ENCODE measurements at regions not wholly inside any gene's neighbourhood (a gene's known extent, or its start where the extent isn't known, plus 50 kb on each side); places are given as distances from the start of the nearest gene placed in this dataset.
"Not testable (repeated sequence)": the region's sequence is repeated elsewhere in the genome, so short reads cannot be mapped to it uniquely, and the experiment has no call there.

GRCh38 chr9:15369238-15369637 lies 53.4 kb upstream of the SNAPC3 start:
- H3K27me3 ChIP-seq = no peaks in the 10 kb centered on the region
- DNase-seq = no peak
- peaks cover 0 to 10% (median 7%) of the 10 kb centered on the region in 4 donors for H3K4me1 ChIP-seq
- intact Hi-C loops (cut with DNase I) = no loop called here
- no peaks in the 10 kb centered on the region for H3K9me3 ChIP-seq
- no peaks in the 10 kb centered on the region for H3K36me3 ChIP-seq
- TF ChIP-seq EP300 (IDR thresholded peaks at IDR 0.05) (no peak), POLR2AphosphoS5 (IDR thresholded peaks at IDR 0.05) (no peak), POLR2A (IDR thresholded peaks at IDR 0.05) (no peak)
- TF ChIP-seq, protein P1, sequence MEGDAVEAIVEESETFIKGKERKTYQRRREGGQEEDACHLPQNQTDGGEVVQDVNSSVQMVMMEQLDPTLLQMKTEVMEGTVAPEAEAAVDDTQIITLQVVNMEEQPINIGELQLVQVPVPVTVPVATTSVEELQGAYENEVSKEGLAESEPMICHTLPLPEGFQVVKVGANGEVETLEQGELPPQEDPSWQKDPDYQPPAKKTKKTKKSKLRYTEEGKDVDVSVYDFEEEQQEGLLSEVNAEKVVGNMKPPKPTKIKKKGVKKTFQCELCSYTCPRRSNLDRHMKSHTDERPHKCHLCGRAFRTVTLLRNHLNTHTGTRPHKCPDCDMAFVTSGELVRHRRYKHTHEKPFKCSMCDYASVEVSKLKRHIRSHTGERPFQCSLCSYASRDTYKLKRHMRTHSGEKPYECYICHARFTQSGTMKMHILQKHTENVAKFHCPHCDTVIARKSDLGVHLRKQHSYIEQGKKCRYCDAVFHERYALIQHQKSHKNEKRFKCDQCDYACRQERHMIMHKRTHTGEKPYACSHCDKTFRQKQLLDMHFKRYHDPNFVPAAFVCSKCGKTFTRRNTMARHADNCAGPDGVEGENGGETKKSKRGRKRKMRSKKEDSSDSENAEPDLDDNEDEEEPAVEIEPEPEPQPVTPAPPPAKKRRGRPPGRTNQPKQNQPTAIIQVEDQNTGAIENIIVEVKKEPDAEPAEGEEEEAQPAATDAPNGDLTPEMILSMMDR (IDR thresholded peaks at IDR 0.05) = no peak
- no peak overlapping the region for H3K27ac ChIP-seq
- no peak overlapping the region for H3K4me3 ChIP-seq

GRCh38 chr9:15364975-15365553 lies 57.6 kb upstream of the SNAPC3 start:
- 89 to 96% methylated on average over 13 of the region's 13 CpGs for WGBS, 2 donors
- intact Hi-C loops (cut with DNase I); H3K4me1 ChIP-seq: not testable (repeated sequence)

DNA sequence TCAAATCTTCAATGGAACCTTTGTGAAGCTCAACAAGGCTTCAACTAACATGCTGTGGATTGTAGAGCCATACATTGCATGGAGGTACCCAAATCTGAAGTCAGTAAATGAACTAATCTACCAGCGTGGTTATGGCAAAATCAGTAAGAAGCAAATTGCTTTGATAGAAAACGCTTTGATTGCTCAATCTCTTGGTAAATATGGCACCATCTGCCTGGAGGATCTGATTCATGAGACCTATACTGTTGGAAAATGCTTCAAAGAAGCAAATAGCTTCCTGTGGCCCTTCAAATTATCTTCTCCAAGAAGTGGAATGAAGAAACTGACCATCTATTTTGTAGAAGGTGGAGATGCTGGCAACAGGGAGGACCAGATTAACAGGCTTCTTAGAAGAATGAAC lies 54.7 kb upstream of the TTC39B start:
- H3K27me3 ChIP-seq = no peaks in the 10 kb centered on the region
- no peaks in the 10 kb centered on the region for H3K36me3 ChIP-seq
- H3K27ac ChIP-seq = no peak overlapping the region
- H3K4me1 ChIP-seq = no peaks in the 10 kb centered on the region
- H3K9me3 ChIP-seq = no peaks in the 10 kb centered on the region
- no peak overlapping the region for H3K4me3 ChIP-seq
- 36 to 43% methylated on average over 2 of the region's 2 CpGs for WGBS, 2 donors
- TF ChIP-seq EP300 (IDR thresholded peaks at IDR 0.05) (no peak), POLR2AphosphoS5 (IDR thresholded peaks at IDR 0.05) (no peak)
- no peak for DNase-seq
- intact Hi-C loops (cut with DNase I) = no loop called here

More at GRCh38 chr9:15364975-15365553, 57.6 kb upstream of the SNAPC3 start:
- not testable (repeated sequence) for H3K36me3 ChIP-seq, H3K9me3 ChIP-seq, DNase-seq, H3K27ac ChIP-seq, H3K27me3 ChIP-seq, H3K4me3 ChIP-seq

GRCh38 chr9:15357050-15357653 lies 50.1 kb upstream of the TTC39B start:
- H3K4me3 ChIP-seq = no peak overlapping the region
- no peak overlapping the region for H3K27ac ChIP-seq
- no peak for DNase-seq
- no peaks in the 10 kb centered on the region for H3K36me3 ChIP-seq
- H3K27me3 ChIP-seq = no peaks in the 10 kb centered on the region
- TF ChIP-seq EP300 (IDR thresholded peaks at IDR 0.05) (no peak), POLR2AphosphoS5 (IDR thresholded peaks at IDR 0.05) (no peak), POLR2A (IDR thresholded peaks at IDR 0.05) (no peak)
- TF ChIP-seq, protein P1 (IDR thresholded peaks at IDR 0.05) = no peak
- H3K4me1 ChIP-seq = no peaks in the 10 kb centered on the region
- no peaks in the 10 kb centered on the region for H3K9me3 ChIP-seq
- intact Hi-C loops (cut with DNase I) = no loop called here
- WGBS, 2 donors = 16 to 36% methylated on average over 4 of the region's 4 CpGs

All from sigmoid colon (tissue), 6 donors.